Bronchial epithelial cell (primary cell): ENCODE measurements at regions not wholly inside any gene's neighbourhood (a gene's known extent, or its start where the extent isn't known, plus 50 kb on each side); places are given as distances from the start of the nearest gene placed in this dataset.
A peak's percentile ranks its signal among the peaks of the same experiment; 100 is the strongest.

Source experiments
- DNase-seq: peaks from one replicate; pipeline ENCODE4 v3.0.0-alpha.2; 2010; ENCODE audit warnings: low read depth
- FAIRE-seq: peaks from 2 replicates; lab custom pipeline; 2011; peaks lifted over from hg19 to GRCh38; lab: Jason Lieb, UNC
- H3K27me3 ChIP-seq: 2 replicates; pipeline ENCODE4 v1.5.1; 2011; ENCODE audit warnings: low read length; ENCODE audit not compliant: control insufficient read depth, insufficient read depth
- H3K36me3 ChIP-seq: 2 replicates; pipeline ENCODE4 v1.5.1; 2011; ENCODE audit warnings: low read length; ENCODE audit not compliant: control insufficient read depth, insufficient read depth
- H3K4me3 ChIP-seq: 2 replicates; pipeline ENCODE4 v1.5.1; 2011; ENCODE audit warnings: mild to moderate bottlenecking, low read depth, low read length, control low read depth
- TF ChIP-seq, protein P1 (sequence below): IDR thresholded peaks from 2 replicates; pipeline ENCODE4 v1.5.1; 2011; ENCODE audit warnings: mild to moderate bottlenecking, moderate library complexity, low read length, control low read depth, inconsistent platforms; ENCODE audit not compliant: insufficient read depth, severe bottlenecking

- no peaks in the 10 kb centered on the region for H3K36me3 ChIP-seq
- TF ChIP-seq, protein P1, sequence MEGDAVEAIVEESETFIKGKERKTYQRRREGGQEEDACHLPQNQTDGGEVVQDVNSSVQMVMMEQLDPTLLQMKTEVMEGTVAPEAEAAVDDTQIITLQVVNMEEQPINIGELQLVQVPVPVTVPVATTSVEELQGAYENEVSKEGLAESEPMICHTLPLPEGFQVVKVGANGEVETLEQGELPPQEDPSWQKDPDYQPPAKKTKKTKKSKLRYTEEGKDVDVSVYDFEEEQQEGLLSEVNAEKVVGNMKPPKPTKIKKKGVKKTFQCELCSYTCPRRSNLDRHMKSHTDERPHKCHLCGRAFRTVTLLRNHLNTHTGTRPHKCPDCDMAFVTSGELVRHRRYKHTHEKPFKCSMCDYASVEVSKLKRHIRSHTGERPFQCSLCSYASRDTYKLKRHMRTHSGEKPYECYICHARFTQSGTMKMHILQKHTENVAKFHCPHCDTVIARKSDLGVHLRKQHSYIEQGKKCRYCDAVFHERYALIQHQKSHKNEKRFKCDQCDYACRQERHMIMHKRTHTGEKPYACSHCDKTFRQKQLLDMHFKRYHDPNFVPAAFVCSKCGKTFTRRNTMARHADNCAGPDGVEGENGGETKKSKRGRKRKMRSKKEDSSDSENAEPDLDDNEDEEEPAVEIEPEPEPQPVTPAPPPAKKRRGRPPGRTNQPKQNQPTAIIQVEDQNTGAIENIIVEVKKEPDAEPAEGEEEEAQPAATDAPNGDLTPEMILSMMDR, result no peak
- H3K27me3 ChIP-seq, result peaks cover 4% of the 10 kb centered on the region
- DNase-seq, result peak; percentile 54
- no peak for FAIRE-seq
- no peak overlapping the region for H3K4me3 ChIP-seq
These were observed 154.6 kb upstream of the TLE3 start for GRCh38 chr15:70252056-70252950.

- no peak overlapping the region for H3K4me3 ChIP-seq
- no peak for FAIRE-seq
These were observed 153.7 kb upstream of the TLE3 start for GRCh38 chr15:70251246-70251990.

DNA sequence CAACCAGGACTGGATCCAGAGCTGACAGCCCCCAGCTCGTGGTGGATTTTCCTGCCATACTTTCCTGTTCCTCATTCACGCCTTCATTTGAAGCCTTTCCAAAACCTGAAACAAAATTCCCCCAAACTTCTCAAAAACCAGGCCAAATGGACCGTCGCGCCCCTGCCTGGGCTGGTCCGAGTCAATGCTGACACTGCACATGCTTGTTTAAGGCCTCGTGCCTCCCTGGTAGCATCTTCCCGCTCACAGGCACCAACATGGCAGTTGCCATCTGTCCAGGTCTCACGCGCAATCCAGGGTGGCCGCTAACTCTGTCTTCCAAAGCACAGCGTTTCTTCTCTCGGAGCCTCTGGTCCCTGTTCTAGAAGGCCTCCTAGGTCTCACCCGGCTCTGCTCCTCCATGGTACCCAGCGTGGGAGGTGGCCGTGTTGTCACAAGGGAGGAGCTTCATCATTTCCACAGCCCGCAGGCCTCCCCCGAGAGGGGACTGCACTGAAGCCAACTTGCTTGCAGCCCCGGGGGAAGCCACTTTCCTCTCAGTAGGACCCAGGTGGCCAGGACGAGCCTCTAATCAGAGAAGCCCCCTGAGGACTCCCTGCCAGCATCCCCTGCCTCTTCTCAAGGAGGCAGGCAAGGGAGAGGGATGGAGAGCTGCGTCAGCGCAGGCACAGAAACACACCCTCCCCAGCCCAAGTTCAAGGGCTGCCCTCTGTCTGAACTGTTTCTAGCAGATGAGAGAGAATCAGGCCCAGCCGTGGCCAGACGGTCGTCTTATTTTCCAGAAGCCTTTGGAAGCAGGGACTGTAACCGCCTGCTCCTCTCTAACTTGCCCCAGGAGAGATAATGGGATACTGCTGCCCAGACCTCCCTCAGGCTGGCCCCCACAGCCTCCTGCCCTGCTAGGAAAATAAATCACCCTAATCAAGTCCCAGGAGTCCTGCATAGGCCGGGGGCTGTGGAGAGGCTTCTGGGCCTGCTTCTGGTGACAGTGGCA, 152.8 kb upstream of the TLE3 start:
- no peak overlapping the region for H3K4me3 ChIP-seq
- no peak for FAIRE-seq
- H3K36me3 ChIP-seq, result no peaks in the 10 kb centered on the region
- no peak for DNase-seq
- TF ChIP-seq, protein P1, result no peak
- peaks cover 4% of the 10 kb centered on the region for H3K27me3 ChIP-seq

More at GRCh38 chr15:70251246-70251990, 153.7 kb upstream of the TLE3 start:
- TF ChIP-seq, protein P1, result no peak
- H3K36me3 ChIP-seq, result no peaks in the 10 kb centered on the region
- DNase-seq, result peak; percentile 31
- peaks cover 4% of the 10 kb centered on the region for H3K27me3 ChIP-seq

GRCh38 chr15:70249616-70250015, 151.9 kb upstream of the TLE3 start:
- no peaks in the 10 kb centered on the region for H3K36me3 ChIP-seq
- H3K27me3 ChIP-seq, result peaks cover 4% of the 10 kb centered on the region
- TF ChIP-seq, protein P1, result no peak
- DNase-seq (no peak), FAIRE-seq (no peak)
- no peak overlapping the region for H3K4me3 ChIP-seq
